C4-2B (cell line): ENCODE measurements at regions not wholly inside any gene's neighbourhood (a gene's known extent, or its start where the extent isn't known, plus 50 kb on each side); places are given as distances from the start of the nearest gene placed in this dataset.

ENCODE experiments used
- CTCF ChIP-seq: fragments of 450-650 bp; conservative IDR thresholded peaks from 2 replicates; pipeline ENCODE4 v1.5.1; 2017; ENCODE audit warnings: mild to moderate bottlenecking
- ZFX ChIP-seq: fragments of 450-650 bp; IDR thresholded peaks from 2 replicates; pipeline ENCODE4 v1.6.1; 2017

GRCh38 chr1:194410756-194411155, 1224.3 kb upstream of the B3GALT2 start:
- TF ChIP-seq CTCF (no peak), ZFX (no peak)
